Liver (tissue), 8 donors: ENCODE measurements at regions not wholly inside any gene's neighbourhood (a gene's known extent, or its start where the extent isn't known, plus 50 kb on each side); places are given as distances from the start of the nearest gene placed in this dataset.

Experiments
- DNase-seq: peaks from one replicate; pipeline ENCODE4 v3.0.0-alpha.2; 2017; ENCODE audit warnings: low spot score
- H3K27ac ChIP-seq, 2 donors: one replicate each; pipeline ENCODE4 v1.7.0; 2013; ENCODE audit warnings: inconsistent platforms in 2 of 2, low read length in 2 of 2, control low read depth in 1 of 2, low read depth in 1 of 2, mild to moderate bottlenecking in 1 of 2
- H3K27me3 ChIP-seq, 4 donors: one replicate each; pipeline versions ENCODE4 v1.6.1 to v1.7.0; 2013; ENCODE audit warnings: low read length in 3 of 4, inconsistent platforms in 1 of 4, mild to moderate bottlenecking in 1 of 4, moderate library complexity in 1 of 4; ENCODE audit not compliant: control insufficient read depth in 4 of 4, insufficient read depth in 4 of 4
- H3K36me3 ChIP-seq, 4 donors: one replicate each; pipeline versions ENCODE4 v1.6.1 to v1.7.0; 2013; ENCODE audit warnings: low read length in 3 of 4, mild to moderate bottlenecking in 3 of 4, low read depth in 1 of 4, moderate library complexity in 1 of 4; ENCODE audit not compliant: control insufficient read depth in 4 of 4, insufficient read depth in 3 of 4
- H3K4me1 ChIP-seq, 4 donors: one replicate each; pipeline versions ENCODE4 v1.6.1 to v1.7.0; 2013; ENCODE audit warnings: low read length in 3 of 4, mild to moderate bottlenecking in 3 of 4, moderate library complexity in 1 of 4; ENCODE audit not compliant: control insufficient read depth in 4 of 4, insufficient read depth in 4 of 4
- H3K4me3 ChIP-seq, 3 donors: one replicate each; pipeline versions ENCODE4 v1.6.1 to v1.7.0; 2013; ENCODE audit warnings: low read length in 3 of 3, control low read depth in 1 of 3, low read depth in 1 of 3, mild to moderate bottlenecking in 1 of 3
- H3K9ac ChIP-seq, 2 donors: one replicate each; pipeline ENCODE4 v1.7.0; 2013; ENCODE audit warnings: low read length in 2 of 2, mild to moderate bottlenecking in 2 of 2, moderate library complexity in 2 of 2, control low read depth in 1 of 2, low read depth in 1 of 2
- H3K9me3 ChIP-seq, 4 donors: one replicate each; pipeline versions ENCODE4 v1.6.1 to v1.7.0; 2013; ENCODE audit warnings: low read length in 3 of 4; ENCODE audit not compliant: control insufficient read depth in 4 of 4
- ATF3 ChIP-seq: IDR thresholded peaks from 2 replicates; pipeline ENCODE4 v1.6.1; 2016; ENCODE audit warnings: antibody characterized with exemption
- CTCF ChIP-seq: fragments of 150-350 bp; IDR thresholded peaks from 2 replicates; pipeline ENCODE4 v1.5.1; 2017; ENCODE audit warnings: improper control_type of control experiment, low read depth, low read length; ENCODE audit not compliant: missing input control
- FOXA1 ChIP-seq: IDR thresholded peaks from 2 replicates; pipeline ENCODE4 v1.6.1; 2016; ENCODE audit warnings: antibody characterized with exemption
- GABPA ChIP-seq, 2 donors: IDR thresholded peaks in 1 of 2; conservative IDR thresholded peaks in 1 of 2; 2 replicates each; pipeline ENCODE4 v1.6.1; 2016; ENCODE audit warnings: antibody characterized with exemption in 2 of 2, mild to moderate bottlenecking in 1 of 2, moderate library complexity in 1 of 2
- HNF4A ChIP-seq, 2 donors: conservative IDR thresholded peaks; 2 replicates each; pipeline ENCODE4 v1.6.1; 2016; ENCODE audit warnings: antibody characterized with exemption in 2 of 2, mild to moderate bottlenecking in 2 of 2
- HNF4G ChIP-seq: IDR thresholded peaks from 2 replicates; pipeline ENCODE4 v1.6.1; 2016; ENCODE audit warnings: antibody characterized with exemption
- JUND ChIP-seq, 2 donors: IDR thresholded peaks; 2 replicates each; pipeline ENCODE4 v1.6.1; 2016; ENCODE audit warnings: antibody characterized with exemption in 2 of 2
- NR2F2 ChIP-seq: IDR thresholded peaks from 2 replicates; pipeline ENCODE4 v1.6.1; 2016; ENCODE audit warnings: antibody characterized with exemption
- RAD21 ChIP-seq, 2 donors: IDR thresholded peaks; 2 replicates each; pipeline ENCODE4 v1.6.1; 2016; ENCODE audit warnings: antibody characterized with exemption in 2 of 2, mild to moderate bottlenecking in 2 of 2
- REST ChIP-seq: IDR thresholded peaks from 2 replicates; pipeline ENCODE4 v1.6.1; 2016; ENCODE audit warnings: antibody characterized with exemption, mild to moderate bottlenecking
- RXRA ChIP-seq, 2 donors: IDR thresholded peaks; 2 replicates each; pipeline ENCODE4 v1.6.1; 2017 to 2018; ENCODE audit warnings: antibody characterized with exemption in 2 of 2, mild to moderate bottlenecking in 1 of 2
- SP1 ChIP-seq: IDR thresholded peaks from 2 replicates; pipeline ENCODE4 v1.6.1; 2018; ENCODE audit warnings: antibody characterized with exemption, mild to moderate bottlenecking
- TAF1 ChIP-seq: conservative IDR thresholded peaks from 2 replicates; pipeline ENCODE4 v1.6.1; 2016; ENCODE audit warnings: antibody characterized with exemption, mild to moderate bottlenecking
- YY1 ChIP-seq: IDR thresholded peaks from 2 replicates; pipeline ENCODE4 v1.6.1; 2016; ENCODE audit warnings: antibody characterized with exemption, mild to moderate bottlenecking
- WGBS: extraction: QIAGEN DNeasy Blood & Tissue Kit; methylation state at CpG from one replicate; pipeline ENCODE4 v1.1.7; 2013; 5-methylcytosine and 5-hydroxymethylcytosine counted together
- donor health status: healthy.
- donor health status: healthy.
- donor health status: healthy.
- donor health status: healthy.
- donor health status: healthy.

GRCh38 chr2:133975135-133975534, 278.7 kb upstream of the MGAT5 start:
- Histone ChIP-seq H3K27ac (no peak overlapping the region), H3K4me3 (no peak overlapping the region), H3K36me3 (no peaks in the 10 kb centered on the region), H3K9me3 (no peaks in the 10 kb centered on the region), H3K4me1 (no peaks in the 10 kb centered on the region), H3K9ac (no peak overlapping the region), H3K27me3 (peaks cover 0 to 3% (median 0%) of the 10 kb centered on the region in 4 donors)
- TF ChIP-seq GABPA (IDR thresholded peaks at IDR 0.05 in 1 of 2, conservative IDR thresholded peaks at IDR 0.05 in 1 of 2) = no peak
- no peak for TF ChIP-seq ATF3
- no peak for TF ChIP-seq REST
- no peak for TF ChIP-seq RXRA (IDR thresholded peaks at IDR 0.05)
- TF ChIP-seq JUND (IDR thresholded peaks at IDR 0.05) = no peak
- TF ChIP-seq YY1 = no peak
- no peak for TF ChIP-seq HNF4A (conservative IDR thresholded peaks at IDR 0.05)
- no peak for TF ChIP-seq CTCF
- TF ChIP-seq SP1 = no peak
- TF ChIP-seq NR2F2 = no peak
- TF ChIP-seq RAD21 (IDR thresholded peaks at IDR 0.05) = no peak
- TF ChIP-seq TAF1 = no peak
- no peak for TF ChIP-seq FOXA1
- TF ChIP-seq HNF4G = no peak
- no peak for DNase-seq
- WGBS = 52% methylated on average over 1 of the region's 1 CpG

GRCh38 chr2:133975676-133976428, 278.0 kb upstream of the MGAT5 start:
- WGBS = 44% methylated on average over 2 of the region's 2 CpGs
- Histone ChIP-seq H3K27me3 (peaks cover 0 to 2% (median 0%) of the 10 kb centered on the region in 4 donors), H3K9ac (no peak overlapping the region), H3K4me1 (no peaks in the 10 kb centered on the region), H3K36me3 (no peaks in the 10 kb centered on the region), H3K4me3 (no peak overlapping the region), H3K27ac (no peak overlapping the region), H3K9me3 (no peaks in the 10 kb centered on the region)
- no peak for TF ChIP-seq REST
- TF ChIP-seq HNF4A (conservative IDR thresholded peaks at IDR 0.05) = no peak
- no peak for TF ChIP-seq RAD21 (IDR thresholded peaks at IDR 0.05)
- no peak for DNase-seq
